ENCODE measurements at regions not wholly inside any gene's neighbourhood (a gene's known extent, or its start where the extent isn't known, plus 50 kb on each side); places are given as distances from the start of the nearest gene placed in this dataset.

- TF ChIP-seq, protein P1, sequence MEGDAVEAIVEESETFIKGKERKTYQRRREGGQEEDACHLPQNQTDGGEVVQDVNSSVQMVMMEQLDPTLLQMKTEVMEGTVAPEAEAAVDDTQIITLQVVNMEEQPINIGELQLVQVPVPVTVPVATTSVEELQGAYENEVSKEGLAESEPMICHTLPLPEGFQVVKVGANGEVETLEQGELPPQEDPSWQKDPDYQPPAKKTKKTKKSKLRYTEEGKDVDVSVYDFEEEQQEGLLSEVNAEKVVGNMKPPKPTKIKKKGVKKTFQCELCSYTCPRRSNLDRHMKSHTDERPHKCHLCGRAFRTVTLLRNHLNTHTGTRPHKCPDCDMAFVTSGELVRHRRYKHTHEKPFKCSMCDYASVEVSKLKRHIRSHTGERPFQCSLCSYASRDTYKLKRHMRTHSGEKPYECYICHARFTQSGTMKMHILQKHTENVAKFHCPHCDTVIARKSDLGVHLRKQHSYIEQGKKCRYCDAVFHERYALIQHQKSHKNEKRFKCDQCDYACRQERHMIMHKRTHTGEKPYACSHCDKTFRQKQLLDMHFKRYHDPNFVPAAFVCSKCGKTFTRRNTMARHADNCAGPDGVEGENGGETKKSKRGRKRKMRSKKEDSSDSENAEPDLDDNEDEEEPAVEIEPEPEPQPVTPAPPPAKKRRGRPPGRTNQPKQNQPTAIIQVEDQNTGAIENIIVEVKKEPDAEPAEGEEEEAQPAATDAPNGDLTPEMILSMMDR (conservative IDR thresholded peaks at IDR 0.05 in 1 of 2, IDR thresholded peaks at IDR 0.05 in 1 of 2; ENCODE audit: extremely low read depth in 1 of 2, insufficient read depth in 1 of 2, low read depth in 1 of 2, low read length in 2 of 2): no peak
- no peak for TF ChIP-seq EZH2 (IDR thresholded peaks at IDR 0.05; ENCODE audit: borderline replicate concordance, low read length)
Measured at GRCh38 chr20:63081831-63082230, 75.1 kb upstream of the BHLHE23 start.
